HEK293 (cell line): ENCODE measurements at regions not wholly inside any gene's neighbourhood (a gene's known extent, or its start where the extent isn't known, plus 50 kb on each side); places are given as distances from the start of the nearest gene placed in this dataset.

Experiments used
- CTCF ChIA-PET: fragments of 350-600 bp; formaldehyde crosslinking; extraction: SDS; loops from one replicate; lab custom pipeline; 2021; ENCODE audit warnings: antibody characterized with exemption; lab: Yijun Ruan, JAX
- POLR2A ChIA-PET: fragments of 300-600 bp; formaldehyde crosslinking; extraction: SDS; loops from one replicate; lab custom pipeline; 2020; ENCODE audit warnings: antibody characterized with exemption, inconsistent platforms; lab: Yijun Ruan, JAX
- H3K27ac ChIP-seq: fragments of 200-500 bp; sonication (Bioruptor generic); 2 replicates; pipeline ENCODE4 v1.5.1; 2014; ENCODE audit warnings: low read depth, low read length, control low read depth, inconsistent platforms; ENCODE audit errors: extremely low read depth
- H3K36me3 ChIP-seq, 2 experiments: fragments of 200-500 bp in 1 of 2; sonication (Bioruptor generic) in 1 of 2; 1 replicate in 1 of 2; 2 replicates in 1 of 2; pipeline ENCODE4 v1.5.1; 2014 to 2017; ENCODE audit warnings: inconsistent platforms in 2 of 2, low read length in 2 of 2; ENCODE audit not compliant: control insufficient read depth in 2 of 2, insufficient read depth in 1 of 2
- H3K4me1 ChIP-seq: fragments of 200-500 bp; sonication (Bioruptor generic); 2 replicates; pipeline ENCODE4 v1.5.1; 2014; ENCODE audit warnings: mild to moderate bottlenecking, low read length, inconsistent platforms; ENCODE audit not compliant: control insufficient read depth, insufficient read depth
- H3K4me3 ChIP-seq: 2 replicates; pipeline ENCODE4 v1.5.1; 2011; ENCODE audit warnings: low read depth, mild to moderate bottlenecking, control low read depth, low read length, moderate library complexity
- H3K9me3 ChIP-seq: fragments of 200-500 bp; sonication (Bioruptor generic); 2 replicates; pipeline ENCODE4 v1.5.1; 2014; ENCODE audit warnings: low read depth, low read length, inconsistent platforms; ENCODE audit not compliant: control insufficient read depth, insufficient read depth
- CTCF ChIP-seq: fragments of 450-650 bp; formaldehyde crosslinking; IDR thresholded peaks from 2 replicates; pipeline ENCODE4 v1.5.1; 2016; ENCODE audit warnings: missing biosample characterization, missing genetic modification characterization
- GFI1B ChIP-seq: fragments of 450-650 bp; formaldehyde crosslinking; IDR thresholded peaks from 2 replicates; pipeline ENCODE4 v1.5.1; 2016; ENCODE audit warnings: missing biosample characterization, missing genetic modification characterization
- GLI2 ChIP-seq: fragments of 450-650 bp; formaldehyde crosslinking; IDR thresholded peaks from 2 replicates; pipeline ENCODE4; 2017; ENCODE audit warnings: missing biosample characterization, missing genetic modification characterization, low read depth, borderline replicate concordance
- HOXA7 ChIP-seq: sonication (generic); formaldehyde crosslinking; IDR thresholded peaks from 2 replicates; pipeline ENCODE4 v1.8.1; 2022; ENCODE audit warnings: missing genetic modification reagents, borderline replicate concordance
- KLF8 ChIP-seq: fragments of 450-650 bp; formaldehyde crosslinking; IDR thresholded peaks from 2 replicates; pipeline ENCODE4 v1.5.1; 2016; ENCODE audit warnings: missing biosample characterization, missing genetic modification characterization
- PRDM2 ChIP-seq: fragments of 450-650 bp; formaldehyde crosslinking; IDR thresholded peaks from 2 replicates; pipeline ENCODE4 v1.5.1; 2016; ENCODE audit warnings: missing biosample characterization, missing genetic modification characterization, borderline replicate concordance
- SP7 ChIP-seq: fragments of 450-650 bp; formaldehyde crosslinking; IDR thresholded peaks from 2 replicates; pipeline ENCODE4 v1.5.1; 2016; ENCODE audit warnings: missing biosample characterization, missing genetic modification characterization
- YY1 ChIP-seq: fragments of 450-650 bp; formaldehyde crosslinking; IDR thresholded peaks from 2 replicates; pipeline ENCODE4 v1.5.1; 2018; ENCODE audit warnings: missing biosample characterization, missing genetic modification characterization
- ZBTB21 ChIP-seq: fragments of 450-650 bp; formaldehyde crosslinking; IDR thresholded peaks from 2 replicates; pipeline ENCODE4 v1.5.1; 2017; ENCODE audit warnings: missing biosample characterization, missing genetic modification characterization
- ZNF121 ChIP-seq: fragments of 450-650 bp; formaldehyde crosslinking; IDR thresholded peaks from 2 replicates; pipeline ENCODE4 v1.5.1; 2016; ENCODE audit warnings: missing biosample characterization, missing genetic modification characterization
- ZNF292 ChIP-seq: fragments of 450-650 bp; formaldehyde crosslinking; IDR thresholded peaks from 2 replicates; pipeline ENCODE4 v1.5.1; 2016; ENCODE audit warnings: low read depth, missing biosample characterization, missing genetic modification characterization, borderline replicate concordance
- ZNF394 ChIP-seq: fragments of 450-650 bp; formaldehyde crosslinking; IDR thresholded peaks from 2 replicates; pipeline ENCODE4 v1.5.1; 2016; ENCODE audit warnings: missing biosample characterization, missing genetic modification characterization, mild to moderate bottlenecking, moderate library complexity, borderline replicate concordance
- ZNF510 ChIP-seq: fragments of 450-650 bp; formaldehyde crosslinking; IDR thresholded peaks from 2 replicates; pipeline ENCODE4 v1.5.1; 2018; ENCODE audit warnings: mild to moderate bottlenecking, missing genetic modification characterization, missing biosample characterization; ENCODE audit not compliant: insufficient replicate concordance
- ZNF529 ChIP-seq: fragments of 450-650 bp; formaldehyde crosslinking; IDR thresholded peaks from 2 replicates; pipeline ENCODE4 v1.5.1; 2017; ENCODE audit warnings: missing genetic modification characterization, missing biosample characterization; ENCODE audit not compliant: insufficient replicate concordance
- ZNF549 ChIP-seq: fragments of 450-650 bp; IDR thresholded peaks from 2 replicates; pipeline ENCODE4 v1.5.1; 2018; ENCODE audit warnings: missing biosample characterization, missing genetic modification characterization, mild to moderate bottlenecking, inconsistent platforms, moderate library complexity
- ZNF610 ChIP-seq: fragments of 450-650 bp; formaldehyde crosslinking; IDR thresholded peaks from 2 replicates; pipeline ENCODE4 v1.5.1; 2016; ENCODE audit warnings: missing biosample characterization, missing genetic modification characterization, borderline replicate concordance
- ZNF660 ChIP-seq: fragments of 450-650 bp; IDR thresholded peaks from 2 replicates; pipeline ENCODE4 v1.5.1; 2018; ENCODE audit warnings: missing biosample characterization, mild to moderate bottlenecking, missing genetic modification characterization
- ZNF768 ChIP-seq: fragments of 450-650 bp; formaldehyde crosslinking; IDR thresholded peaks from 2 replicates; pipeline ENCODE4 v1.5.1; 2018; ENCODE audit warnings: missing biosample characterization, mild to moderate bottlenecking, missing genetic modification characterization
- ZNF785 ChIP-seq: fragments of 450-650 bp; formaldehyde crosslinking; IDR thresholded peaks from 2 replicates; pipeline ENCODE4 v1.5.1; 2016; ENCODE audit warnings: missing biosample characterization, missing genetic modification characterization
- ZXDB ChIP-seq: fragments of 450-650 bp; formaldehyde crosslinking; IDR thresholded peaks from 2 replicates; pipeline ENCODE4 v1.5.1; 2016; ENCODE audit warnings: missing biosample characterization, missing genetic modification characterization
- TF ChIP-seq, protein P1 (sequence below): fragments of 450-650 bp; formaldehyde crosslinking; IDR thresholded peaks from 2 replicates; pipeline ENCODE4 v1.5.1; 2016; ENCODE audit warnings: missing biosample characterization, missing genetic modification characterization
- TF ChIP-seq, protein P2 (sequence below): fragments of 450-650 bp; formaldehyde crosslinking; IDR thresholded peaks from 2 replicates; pipeline ENCODE4 v1.5.1; 2016; ENCODE audit warnings: missing biosample characterization, missing genetic modification characterization

DNA sequence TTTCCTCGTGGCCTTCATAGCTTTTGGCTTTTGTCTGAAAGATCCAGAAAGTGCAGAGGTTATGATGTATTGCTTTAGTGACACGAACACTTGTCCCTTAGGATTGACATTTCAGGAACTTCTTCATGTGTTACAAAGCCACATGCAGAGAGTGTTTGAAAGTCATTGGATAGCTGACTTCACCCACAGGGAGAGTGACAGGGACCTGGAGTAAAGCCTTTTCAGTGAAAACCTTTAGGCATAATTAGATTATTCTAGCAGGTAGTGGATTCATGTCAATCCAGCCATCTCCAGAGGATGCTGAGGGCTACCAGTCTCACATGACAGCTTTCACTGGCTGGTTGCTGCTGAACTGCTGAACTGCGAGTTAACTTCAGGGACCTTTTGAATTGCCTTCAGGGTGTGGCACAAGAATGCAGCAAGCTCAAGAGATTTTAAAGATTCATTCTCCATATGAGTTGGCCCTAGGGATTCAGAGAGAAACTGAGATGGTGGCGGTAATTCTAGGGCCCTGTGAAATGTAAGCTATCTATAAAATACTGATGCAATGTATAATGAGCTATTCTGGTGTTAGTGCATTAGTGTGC, 267.0 kb upstream of the GOLIM4 start:
- Histone ChIP-seq H3K4me3 (no peak overlapping the region), H3K9me3 (no peaks in the 10 kb centered on the region), H3K36me3 (no peaks in the 10 kb centered on the region), H3K27ac (no peak overlapping the region), H3K4me1 (no peaks in the 10 kb centered on the region)
- CTCF ChIA-PET = interaction anchor here (0.6 kb wide), 1 partner anchor 172 kb away, joined by 3 read pairs; no protein-coding TSS in a partner anchor
- no peak for TF ChIP-seq ZNF394 (tag by site-specific recombination)
- no peak for TF ChIP-seq ZNF768 (tag by site-specific recombination)
- no peak for TF ChIP-seq YY1 (tag by site-specific recombination)
- TF ChIP-seq SP7 (tag by site-specific recombination) = no peak
- TF ChIP-seq, protein P1, sequence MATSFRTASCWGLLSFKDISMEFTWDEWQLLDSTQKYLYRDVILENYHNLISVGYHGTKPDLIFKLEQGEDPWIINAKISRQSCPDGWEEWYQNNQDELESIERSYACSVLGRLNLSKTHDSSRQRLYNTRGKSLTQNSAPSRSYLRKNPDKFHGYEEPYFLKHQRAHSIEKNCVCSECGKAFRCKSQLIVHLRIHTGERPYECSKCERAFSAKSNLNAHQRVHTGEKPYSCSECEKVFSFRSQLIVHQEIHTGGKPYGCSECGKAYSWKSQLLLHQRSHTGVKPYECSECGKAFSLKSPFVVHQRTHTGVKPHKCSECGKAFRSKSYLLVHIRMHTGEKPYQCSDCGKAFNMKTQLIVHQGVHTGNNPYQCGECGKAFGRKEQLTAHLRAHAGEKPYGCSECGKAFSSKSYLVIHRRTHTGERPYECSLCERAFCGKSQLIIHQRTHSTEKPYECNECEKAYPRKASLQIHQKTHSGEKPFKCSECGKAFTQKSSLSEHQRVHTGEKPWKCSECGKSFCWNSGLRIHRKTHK (tag by site-specific recombination) = no peak
- POLR2A ChIA-PET = no interaction called here

- Histone ChIP-seq H3K4me3 (no peak overlapping the region), H3K4me1 (no peaks in the 10 kb centered on the region), H3K27ac (no peak overlapping the region), H3K36me3 (no peaks in the 10 kb centered on the region), H3K9me3 (no peaks in the 10 kb centered on the region)
- POLR2A ChIA-PET = no interaction called here
- CTCF ChIA-PET = interaction anchor here (0.6 kb wide), 1 partner anchor 173 kb away, joined by 3 read pairs; no protein-coding TSS in a partner anchor
- no peak for TF ChIP-seq HOXA7
- TF ChIP-seq ZBTB21 (tag by site-specific recombination) = no peak
- TF ChIP-seq ZNF292 (tag by site-specific recombination) = no peak
- TF ChIP-seq CTCF = no peak
- TF ChIP-seq, protein P1 (tag by site-specific recombination) = no peak
- TF ChIP-seq GFI1B (tag by site-specific recombination) = no peak
- TF ChIP-seq ZNF510 = no peak
- no peak for TF ChIP-seq ZNF610
- no peak for TF ChIP-seq ZNF660 (tag by site-specific recombination)
- TF ChIP-seq, protein P2, sequence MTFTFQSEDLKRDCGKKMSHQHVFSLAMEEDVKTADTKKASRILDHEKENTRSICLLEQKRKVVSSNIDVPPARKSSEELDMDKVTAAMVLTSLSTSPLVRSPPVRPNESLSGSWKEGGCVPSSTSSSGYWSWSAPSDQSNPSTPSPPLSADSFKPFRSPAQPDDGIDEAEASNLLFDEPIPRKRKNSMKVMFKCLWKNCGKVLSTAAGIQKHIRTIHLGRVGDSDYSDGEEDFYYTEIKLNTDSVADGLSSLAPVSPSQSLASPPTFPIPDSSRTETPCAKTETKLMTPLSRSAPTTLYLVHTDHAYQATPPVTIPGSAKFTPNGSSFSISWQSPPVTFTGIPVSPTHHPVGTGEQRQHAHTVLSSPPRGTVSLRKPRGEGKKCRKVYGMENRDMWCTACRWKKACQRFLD (tag by site-specific recombination) = no peak
- TF ChIP-seq ZNF785 (tag by site-specific recombination) = no peak
- TF ChIP-seq YY1 (tag by site-specific recombination) = no peak
- no peak for TF ChIP-seq PRDM2 (tag by site-specific recombination)
- no peak for TF ChIP-seq ZNF529 (tag by site-specific recombination)
- no peak for TF ChIP-seq ZXDB (tag by site-specific recombination)
- no peak for TF ChIP-seq GLI2 (tag by site-specific recombination)
- TF ChIP-seq ZNF549 = no peak
- no peak for TF ChIP-seq ZNF121 (tag by site-specific recombination)
- TF ChIP-seq KLF8 (tag by site-specific recombination) = no peak
These were observed 266.4 kb upstream of the GOLIM4 start for GRCh38 chr3:168362156-168362555.
